PC-9 (cell line): ENCODE measurements at regions not wholly inside any gene's neighbourhood (a gene's known extent, or its start where the extent isn't known, plus 50 kb on each side); places are given as distances from the start of the nearest gene placed in this dataset.
A peak's percentile ranks its signal among the peaks of the same experiment; 100 is the strongest.

Source experiments
- BruUV-seq: library from RNA; stranded (reverse); fragments of 400-500 nt; replicated peaks from 2 replicates; lab custom pipeline; 2021; lab: Mats Ljungman, UMichigan
- CTCF ChIA-PET: fragments of 300-600 bp; sonication (Branson Sonifier 250); formaldehyde crosslinking; loops from one replicate; lab custom pipeline; 2022; ENCODE audit warnings: antibody characterized with exemption; lab: Charles Lee
- POLR2A ChIA-PET: fragments of 300-600 bp; sonication (Branson Sonifier 250); formaldehyde crosslinking; loops from one replicate; lab custom pipeline; 2022; ENCODE audit warnings: antibody characterized with exemption; ENCODE audit not compliant: unreplicated experiment; lab: Charles Lee
- DNase-seq, 2 experiments: peaks; one replicate each; pipeline versions ENCODE4 v3.0.0 to v3.0.0-alpha.2; 2015 to 2022; ENCODE audit warnings: mixed read lengths in 1 of 2
- H2AFZ ChIP-seq: fragments of 200-600 bp; sonication (generic); 2 replicates; pipeline ENCODE4 v1.8.1; 2017; ENCODE audit warnings: antibody characterized with exemption
- H3F3A ChIP-seq: fragments of 200-600 bp; sonication (generic); 2 replicates; pipeline ENCODE4 v1.8.1; 2017; ENCODE audit warnings: antibody characterized with exemption, mild to moderate bottlenecking, low read depth; ENCODE audit not compliant: insufficient read depth
- H3K27ac ChIP-seq: fragments of 200-600 bp; sonication (generic); 2 replicates; pipeline ENCODE4 v1.6.1; 2016; ENCODE audit warnings: mixed run types
- H3K27me3 ChIP-seq: fragments of 200-600 bp; sonication (generic); 2 replicates; pipeline ENCODE4 v1.6.1; 2016; ENCODE audit warnings: low read depth, mixed run types; ENCODE audit not compliant: insufficient read depth
- H3K36me3 ChIP-seq: fragments of 200-600 bp; sonication (generic); 2 replicates; pipeline ENCODE4 v1.6.1; 2016; ENCODE audit warnings: low read depth, mixed run types
- H3K4me1 ChIP-seq: fragments of 200-600 bp; sonication (generic); replicated peaks from 2 replicates; pipeline ENCODE4 v1.6.1; 2016; ENCODE audit warnings: mixed run types; ENCODE audit not compliant: insufficient read depth
- H3K4me2 ChIP-seq: fragments of 200-600 bp; sonication (generic); 2 replicates; pipeline ENCODE4 v1.6.1; 2017; ENCODE audit warnings: mixed run types
- H3K4me3 ChIP-seq: fragments of 200-600 bp; sonication (generic); 2 replicates; pipeline ENCODE4 v1.6.1; 2016; ENCODE audit warnings: mixed run types
- H3K79me2 ChIP-seq: fragments of 200-600 bp; sonication (generic); 2 replicates; pipeline ENCODE4 v1.6.1; 2017; ENCODE audit warnings: low read depth, mixed run types
- H3K9me2 ChIP-seq: fragments of 200-600 bp; sonication (generic); 2 replicates; pipeline ENCODE4 v1.8.1; 2017; ENCODE audit warnings: mild to moderate bottlenecking; ENCODE audit not compliant: insufficient read depth
- H3K9me3 ChIP-seq: fragments of 200-600 bp; sonication (generic); 2 replicates; pipeline ENCODE4 v1.8.1; 2016; ENCODE audit warnings: low read depth; ENCODE audit not compliant: insufficient read depth
- H4K20me1 ChIP-seq: fragments of 200-600 bp; sonication (generic); 2 replicates; pipeline ENCODE4 v1.8.1; 2017; ENCODE audit not compliant: insufficient read depth
- CTCF ChIP-seq: fragments of 200-600 bp; sonication (generic); conservative IDR thresholded peaks from 2 replicates; pipeline ENCODE4 v1.6.1; 2017; ENCODE audit warnings: mixed run types, antibody characterized with exemption, mild to moderate bottlenecking, moderate library complexity
- EZH2 ChIP-seq: fragments of 200-600 bp; sonication (generic); IDR thresholded peaks from 2 replicates; pipeline ENCODE4 v1.8.0; 2017; ENCODE audit warnings: antibody characterized with exemption, low read depth
- intact Hi-C: fragments of 100-400 bp; cut with micrococcal nuclease; formaldehyde crosslinking; loops from one replicate; pipeline ENCODE4 v1.10.0; 2022; ENCODE audit not compliant: unreplicated experiment

DNA sequence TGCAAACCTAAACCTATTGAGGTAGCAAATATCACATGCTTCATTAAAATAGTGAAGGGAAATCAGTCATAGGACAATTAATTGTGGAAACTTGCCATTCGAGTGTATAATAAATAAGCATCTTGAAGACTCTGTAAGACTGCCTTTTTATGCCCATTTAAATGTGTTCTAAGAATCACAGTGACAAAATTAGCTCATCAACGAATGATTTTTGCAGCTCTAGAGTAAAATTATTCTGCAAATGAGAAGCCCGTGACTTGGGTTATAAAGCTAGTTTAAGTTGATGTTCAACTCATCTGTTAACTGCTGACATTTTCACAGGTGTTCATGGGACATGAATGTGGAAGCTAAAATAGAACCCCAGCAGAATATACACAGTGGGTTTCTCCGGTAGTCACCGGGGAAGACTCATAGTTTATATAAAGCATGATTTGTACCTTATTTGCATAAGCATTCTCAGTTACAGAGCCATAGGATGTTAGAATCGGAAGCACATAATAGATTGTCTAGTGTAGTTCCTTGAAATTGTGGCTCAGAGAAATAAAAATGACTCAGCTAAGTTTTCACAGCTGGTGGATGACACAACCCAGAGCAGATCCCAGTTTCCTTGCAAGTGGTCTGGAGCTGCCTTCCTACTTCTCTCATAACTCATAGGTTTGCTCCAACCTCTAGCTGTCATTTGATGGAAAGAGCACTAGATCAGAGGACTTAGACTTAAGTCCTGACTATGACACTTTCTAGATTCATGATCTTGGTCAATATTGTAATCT lies 107.3 kb downstream of the UCHL5 start:
- no peak overlapping the region for H3K27ac ChIP-seq
- ChIA-PET CTCF (no interaction called here), POLR2A (no interaction called here)
- intact Hi-C loops = no loop called here
- TF ChIP-seq CTCF (no peak), EZH2 (no peak)
- H3F3A ChIP-seq = no peaks in the 10 kb centered on the region
- no peaks in the 10 kb centered on the region for H3K27me3 ChIP-seq
- no peak overlapping the region for H2AFZ ChIP-seq
- no peaks in the 10 kb centered on the region for H3K9me2 ChIP-seq
- no peaks in the 10 kb centered on the region for H3K79me2 ChIP-seq
- BruUV-seq = no TSS peak
- H3K9me3 ChIP-seq = no peaks in the 10 kb centered on the region
- no peak overlapping the region for H3K4me2 ChIP-seq
- no peaks in the 10 kb centered on the region for H3K4me1 ChIP-seq
- H3K4me3 ChIP-seq = no peak overlapping the region
- DNase-seq = no peak
- H3K36me3 ChIP-seq = no peaks in the 10 kb centered on the region
- no peaks in the 10 kb centered on the region for H4K20me1 ChIP-seq

GRCh38 chr1:192952646-192953045 lies 106.5 kb downstream of the UCHL5 start:
- Histone ChIP-seq H2AFZ (no peak overlapping the region), H3K79me2 (no peaks in the 10 kb centered on the region), H3K36me3 (no peaks in the 10 kb centered on the region), H3K4me2 (no peak overlapping the region), H4K20me1 (no peaks in the 10 kb centered on the region), H3K27ac (no peak overlapping the region), H3K4me3 (no peak overlapping the region), H3K9me3 (no peaks in the 10 kb centered on the region), H3K27me3 (no peaks in the 10 kb centered on the region), H3K4me1 (no peaks in the 10 kb centered on the region), H3K9me2 (no peaks in the 10 kb centered on the region), H3F3A (no peaks in the 10 kb centered on the region)
- ChIA-PET POLR2A (no interaction called here), CTCF (no interaction called here)
- no TSS peak for BruUV-seq
- intact Hi-C loops = no loop called here
- DNase-seq = no peak
- TF ChIP-seq CTCF (no peak), EZH2 (no peak)

DNA sequence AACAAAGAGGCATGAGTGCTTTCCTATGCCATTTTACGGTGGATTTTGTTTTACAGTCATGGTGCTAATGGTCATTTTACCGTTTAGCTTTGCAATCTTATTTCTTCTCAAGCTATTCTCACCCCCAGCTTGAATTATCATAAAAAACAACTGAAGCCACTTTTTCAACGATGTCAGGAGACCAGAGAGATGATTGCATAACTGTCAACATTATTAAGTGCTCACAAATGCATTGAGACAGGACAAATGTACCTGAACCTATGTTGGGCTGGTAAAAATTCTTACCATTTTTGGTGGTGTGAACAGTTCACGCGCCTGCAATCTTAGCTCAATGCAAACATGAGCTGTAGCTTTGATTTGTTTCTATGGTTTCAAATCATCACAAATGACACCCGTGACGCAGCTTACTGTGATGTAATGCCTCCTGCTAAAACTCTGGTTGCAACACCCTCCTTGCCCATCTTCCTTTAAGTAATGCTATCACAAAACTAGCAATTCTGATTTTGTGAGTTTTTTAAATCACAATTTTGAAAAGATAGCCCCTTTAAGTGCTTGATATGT lies 104.4 kb downstream of the UCHL5 start:
- H3K27me3 ChIP-seq = no peaks in the 10 kb centered on the region
- no peak overlapping the region for H2AFZ ChIP-seq
- H3K9me2 ChIP-seq = no peaks in the 10 kb centered on the region
- TF ChIP-seq CTCF (no peak), EZH2 (no peak)
- CTCF ChIA-PET = no interaction called here
- no peak overlapping the region for H3K4me3 ChIP-seq
- no peaks in the 10 kb centered on the region for H3F3A ChIP-seq
- BruUV-seq = no TSS peak
- H3K27ac ChIP-seq = no peak overlapping the region
- POLR2A ChIA-PET = no interaction called here
- H3K4me1 ChIP-seq = no peaks in the 10 kb centered on the region
- H3K9me3 ChIP-seq = no peaks in the 10 kb centered on the region
- no peak overlapping the region for H3K4me2 ChIP-seq
- no peaks in the 10 kb centered on the region for H3K79me2 ChIP-seq
- intact Hi-C loops = no loop called here
- DNase-seq = peak in 1 of 2 experiments; percentile 41
- H4K20me1 ChIP-seq = no peaks in the 10 kb centered on the region
- no peaks in the 10 kb centered on the region for H3K36me3 ChIP-seq
